ENCODE measurements at regions not wholly inside any gene's neighbourhood (a gene's known extent, or its start where the extent isn't known, plus 50 kb on each side); places are given as distances from the start of the nearest gene placed in this dataset.
A peak's percentile ranks its signal among the peaks of the same experiment; 100 is the strongest.

DNA sequence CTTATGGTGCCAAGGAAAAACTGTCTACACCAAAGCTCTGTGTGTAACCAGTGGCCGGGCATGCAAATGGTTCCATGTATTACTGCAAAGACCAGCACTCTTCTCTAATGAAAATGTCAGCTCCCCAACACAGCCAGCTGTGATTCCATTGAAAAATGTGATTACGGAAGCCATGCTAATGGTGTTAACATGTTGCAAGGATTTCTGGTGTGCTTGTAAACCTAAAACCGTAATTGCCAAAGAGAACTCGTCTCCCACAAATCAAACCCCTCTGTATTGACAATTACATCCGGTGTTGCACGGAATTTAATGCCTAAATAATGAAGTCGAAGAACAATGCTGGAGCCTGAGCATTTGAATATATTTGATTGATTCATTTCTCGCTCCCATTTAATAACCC is 351.7 kb downstream of the NPIPA8 start:
- intact Hi-C loops (cut with DNase I; ENCODE audit: low total_unique reads) = no loop called here
- DNase-seq (ENCODE audit: low spot score in 2 of 2) = no peak
- no peaks in the 10 kb centered on the region for H3K4me1 ChIP-seq
- no peak overlapping the region for H3K4me3 ChIP-seq
- TF ChIP-seq POLR2A (IDR thresholded peaks at IDR 0.05) (no peak), POLR2AphosphoS5 (IDR thresholded peaks at IDR 0.05) (no peak)
- TF ChIP-seq, protein P1, sequence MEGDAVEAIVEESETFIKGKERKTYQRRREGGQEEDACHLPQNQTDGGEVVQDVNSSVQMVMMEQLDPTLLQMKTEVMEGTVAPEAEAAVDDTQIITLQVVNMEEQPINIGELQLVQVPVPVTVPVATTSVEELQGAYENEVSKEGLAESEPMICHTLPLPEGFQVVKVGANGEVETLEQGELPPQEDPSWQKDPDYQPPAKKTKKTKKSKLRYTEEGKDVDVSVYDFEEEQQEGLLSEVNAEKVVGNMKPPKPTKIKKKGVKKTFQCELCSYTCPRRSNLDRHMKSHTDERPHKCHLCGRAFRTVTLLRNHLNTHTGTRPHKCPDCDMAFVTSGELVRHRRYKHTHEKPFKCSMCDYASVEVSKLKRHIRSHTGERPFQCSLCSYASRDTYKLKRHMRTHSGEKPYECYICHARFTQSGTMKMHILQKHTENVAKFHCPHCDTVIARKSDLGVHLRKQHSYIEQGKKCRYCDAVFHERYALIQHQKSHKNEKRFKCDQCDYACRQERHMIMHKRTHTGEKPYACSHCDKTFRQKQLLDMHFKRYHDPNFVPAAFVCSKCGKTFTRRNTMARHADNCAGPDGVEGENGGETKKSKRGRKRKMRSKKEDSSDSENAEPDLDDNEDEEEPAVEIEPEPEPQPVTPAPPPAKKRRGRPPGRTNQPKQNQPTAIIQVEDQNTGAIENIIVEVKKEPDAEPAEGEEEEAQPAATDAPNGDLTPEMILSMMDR (IDR thresholded peaks at IDR 0.05) = no peak
- H3K9me3 ChIP-seq = no peaks in the 10 kb centered on the region
- peaks cover 0 to 4% of the 10 kb centered on the region in 2 donors for H3K27me3 ChIP-seq
- no peaks in the 10 kb centered on the region for H3K36me3 ChIP-seq
- H3K27ac ChIP-seq = no peak overlapping the region

DNA sequence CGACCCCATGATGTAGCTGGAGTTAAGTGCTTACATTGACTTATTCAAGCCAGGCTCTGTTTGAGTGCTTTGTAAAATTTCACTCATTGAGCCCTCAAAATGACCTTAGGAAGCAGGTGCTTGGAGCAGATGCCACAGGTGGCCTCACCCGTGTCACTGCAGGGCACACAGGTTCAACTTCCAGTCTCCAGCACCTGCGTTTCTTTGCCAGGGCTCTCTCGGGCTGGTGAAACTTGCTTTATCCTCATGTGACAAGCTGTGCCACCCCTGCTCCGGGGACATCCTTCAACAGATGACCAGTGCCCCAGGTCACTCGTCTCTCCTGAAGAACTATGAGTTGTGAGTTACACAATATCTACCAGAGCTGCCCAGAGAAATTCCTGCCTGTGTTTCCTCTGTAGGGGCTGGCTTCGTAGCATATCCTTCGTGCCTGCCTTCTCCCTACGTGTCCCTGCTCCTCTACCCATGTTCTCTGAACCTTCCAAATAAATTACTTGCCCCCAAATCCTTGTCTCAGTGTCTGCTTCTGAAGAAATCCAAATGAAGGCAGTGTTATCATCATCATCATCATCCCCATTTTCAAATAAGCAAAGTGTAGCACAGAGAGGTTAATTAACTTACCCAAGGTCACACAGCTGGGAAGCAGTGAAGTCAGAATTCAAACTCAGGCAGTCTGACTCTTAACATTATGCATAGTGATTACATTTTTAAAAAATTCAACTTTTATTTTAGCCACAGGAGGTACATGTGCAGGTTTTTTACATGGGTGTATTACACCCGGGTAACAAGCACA is 352.5 kb downstream of the NPIPA8 start:
- intact Hi-C loops (cut with DNase I; ENCODE audit: low total_unique reads) = no loop called here
- H3K4me3 ChIP-seq = no peak overlapping the region
- peaks cover 0 to 4% of the 10 kb centered on the region in 2 donors for H3K27me3 ChIP-seq
- H3K36me3 ChIP-seq = no peaks in the 10 kb centered on the region
- no peak overlapping the region for H3K27ac ChIP-seq
- H3K9me3 ChIP-seq = no peaks in the 10 kb centered on the region
- TF ChIP-seq, protein P1 (IDR thresholded peaks at IDR 0.05) = no peak
- TF ChIP-seq POLR2AphosphoS5 (IDR thresholded peaks at IDR 0.05) (no peak), POLR2A (IDR thresholded peaks at IDR 0.05) (no peak)
- no peak for DNase-seq (ENCODE audit: low spot score in 2 of 2)
- H3K4me1 ChIP-seq = no peaks in the 10 kb centered on the region

DNA sequence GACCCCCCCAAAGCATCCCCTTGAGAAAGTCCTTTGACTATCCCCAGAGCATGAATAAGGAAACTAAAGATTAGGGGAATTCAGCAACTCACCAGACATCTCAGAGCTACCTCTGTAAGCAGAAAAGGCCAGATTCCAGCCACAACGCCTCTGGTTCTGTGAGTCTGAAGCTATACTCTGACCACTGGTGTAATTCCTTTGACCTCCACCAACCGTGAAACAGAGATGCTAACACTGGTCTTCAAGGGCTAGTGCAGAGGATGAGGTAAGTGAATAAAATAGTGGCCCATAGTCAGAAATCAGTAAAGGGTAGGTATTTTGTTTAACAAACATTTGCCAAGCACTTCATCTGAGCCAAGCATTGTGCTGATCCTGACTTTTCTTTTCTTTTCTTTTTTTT is 353.4 kb downstream of the NPIPA8 start:
- Histone ChIP-seq H3K27me3 (peaks cover 0 to 4% of the 10 kb centered on the region in 2 donors), H3K27ac (no peak overlapping the region), H3K36me3 (no peaks in the 10 kb centered on the region), H3K9me3 (peaks cover 0 to 6% of the 10 kb centered on the region in 2 donors), H3K4me1 (no peaks in the 10 kb centered on the region), H3K4me3 (no peak overlapping the region)
- no peak for DNase-seq (ENCODE audit: low spot score in 2 of 2)
- intact Hi-C loops (cut with DNase I; ENCODE audit: low total_unique reads) = no loop called here
- TF ChIP-seq, protein P1 (IDR thresholded peaks at IDR 0.05) = no peak
- TF ChIP-seq POLR2AphosphoS5 (IDR thresholded peaks at IDR 0.05) (no peak), POLR2A (IDR thresholded peaks at IDR 0.05) (no peak)

DNA sequence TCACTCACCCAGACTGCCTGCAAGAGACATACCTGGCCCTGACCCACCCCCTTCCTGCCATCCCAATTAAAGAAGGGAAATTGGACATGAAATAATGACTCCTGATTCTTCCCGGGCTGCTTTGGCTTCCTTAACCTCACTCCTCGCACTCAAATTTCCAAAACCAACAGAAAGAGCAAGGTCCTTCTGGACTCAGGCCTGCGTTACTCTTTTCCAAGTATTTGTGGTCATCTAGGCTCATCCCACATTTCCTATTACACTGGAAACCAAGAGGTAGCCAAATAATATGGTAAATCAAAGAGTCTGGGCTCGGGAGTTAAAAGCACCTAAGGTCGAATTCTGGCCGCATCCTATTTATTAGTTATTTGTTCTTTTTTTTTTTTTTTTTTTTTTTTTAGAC is 359.3 kb downstream of the NPIPA8 start:
- no peaks in the 10 kb centered on the region for H3K36me3 ChIP-seq
- H3K4me1 ChIP-seq = no peaks in the 10 kb centered on the region
- no peaks in the 10 kb centered on the region for H3K27me3 ChIP-seq
- H3K4me3 ChIP-seq = no peak overlapping the region
- TF ChIP-seq POLR2AphosphoS5 (IDR thresholded peaks at IDR 0.05) (no peak), POLR2A (IDR thresholded peaks at IDR 0.05) (no peak)
- TF ChIP-seq, protein P1 (IDR thresholded peaks at IDR 0.05) = no peak
- no peak overlapping the region for H3K27ac ChIP-seq
- intact Hi-C loops (cut with DNase I; ENCODE audit: low total_unique reads) = no loop called here
- peaks cover 0 to 6% of the 10 kb centered on the region in 2 donors for H3K9me3 ChIP-seq
- no peak for DNase-seq (ENCODE audit: low spot score in 2 of 2)

DNA sequence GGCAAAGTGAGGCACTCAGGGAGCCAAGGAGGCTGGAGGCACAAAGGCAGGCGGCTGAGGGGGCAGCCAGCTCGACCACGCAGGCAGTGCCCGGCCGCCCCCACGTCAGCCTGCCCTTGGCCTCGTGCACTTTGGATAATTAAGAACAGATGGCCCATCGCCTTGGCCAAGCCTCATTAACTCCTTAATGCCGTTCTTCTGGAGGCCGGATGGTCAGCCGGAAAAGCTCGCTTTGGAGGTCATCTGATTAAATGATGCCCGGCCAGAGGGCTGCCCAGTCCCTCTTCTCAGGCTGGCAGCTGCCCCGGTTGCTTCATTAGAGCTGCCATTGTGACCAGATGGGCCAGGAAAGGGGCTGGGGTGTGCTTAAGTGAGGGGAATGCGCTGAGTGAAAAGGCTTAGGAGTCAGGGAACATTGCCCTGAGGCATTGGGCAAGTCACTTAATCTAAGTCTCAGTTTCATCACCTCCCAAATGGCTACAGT is 364.0 kb downstream of the NPIPA8 start:
- Histone ChIP-seq H3K4me3 (peak overlapping the region in 1 of 3 donors; percentile 31), H3K9me3 (peaks cover 0 to under 1% of the 10 kb centered on the region in 2 donors), H3K36me3 (no peaks in the 10 kb centered on the region), H3K4me1 (no peaks in the 10 kb centered on the region), H3K27ac (peak overlapping the region in 1 of 2 donors; percentile 80), H3K27me3 (no peaks in the 10 kb centered on the region)
- intact Hi-C loops (cut with DNase I; ENCODE audit: low total_unique reads) = no loop called here
- TF ChIP-seq POLR2AphosphoS5 (IDR thresholded peaks at IDR 0.05) (no peak), POLR2A (IDR thresholded peaks at IDR 0.05) (no peak)
- TF ChIP-seq, protein P1 (IDR thresholded peaks at IDR 0.05) = no peak
- no peak for DNase-seq (ENCODE audit: low spot score in 2 of 2)

Data from breast epithelium (tissue), 4 donors.